ENCODE measurements at regions not wholly inside any gene's neighbourhood (a gene's known extent, or its start where the extent isn't known, plus 50 kb on each side); places are given as distances from the start of the nearest gene placed in this dataset.

- H3K4me1 Mint-ChIP-seq (ENCODE audit: low read depth) = no peaks in the 10 kb centered on the region
- H3K9me3 Mint-ChIP-seq = peaks cover 67% of the 10 kb centered on the region
- no peak overlapping the region for H3K27ac Mint-ChIP-seq
- H3K4me3 Mint-ChIP-seq = no peak overlapping the region
- no peaks in the 10 kb centered on the region; the same call in 1 of the 2 replicates for H3K27me3 Mint-ChIP-seq (ENCODE audit: insufficient read depth)
- H3K36me3 Mint-ChIP-seq (ENCODE audit: low read depth) = no peaks in the 10 kb centered on the region
- TF ChIP-seq CTCF (IDR thresholded peaks at IDR 0.05) = no peak
- no peak for DNase-seq
Observed at GRCh38 chr16:6281274-6281673, 1051.4 kb upstream of the RBFOX1 start.

- Mint-ChIP-seq H3K27me3 (ENCODE audit: insufficient read depth) (no peaks in the 10 kb centered on the region; the same call in 1 of the 2 replicates), H3K4me1 (ENCODE audit: low read depth) (no peaks in the 10 kb centered on the region), H3K9me3 (peaks cover 62% of the 10 kb centered on the region), H3K36me3 (ENCODE audit: low read depth) (no peaks in the 10 kb centered on the region), H3K4me3 (no peak overlapping the region), H3K27ac (no peak overlapping the region)
- DNase-seq = no peak
- TF ChIP-seq CTCF (IDR thresholded peaks at IDR 0.05) = no peak
Observed at GRCh38 chr16:6280055-6280454, 1052.6 kb upstream of the RBFOX1 start.

- H3K4me1 Mint-ChIP-seq (ENCODE audit: low read depth) = no peaks in the 10 kb centered on the region
- TF ChIP-seq CTCF (IDR thresholded peaks at IDR 0.05) = no peak
- H3K4me3 Mint-ChIP-seq = no peak overlapping the region
- DNase-seq = no peak
- H3K9me3 Mint-ChIP-seq = peaks cover 57% of the 10 kb centered on the region
- H3K27ac Mint-ChIP-seq = no peak overlapping the region
- no peaks in the 10 kb centered on the region; the same call in 1 of the 2 replicates for H3K27me3 Mint-ChIP-seq (ENCODE audit: insufficient read depth)
- no peaks in the 10 kb centered on the region for H3K36me3 Mint-ChIP-seq (ENCODE audit: low read depth)
Observed at GRCh38 chr16:6279286-6279685, 1053.4 kb upstream of the RBFOX1 start.

- Mint-ChIP-seq H3K4me1 (ENCODE audit: low read depth) (no peaks in the 10 kb centered on the region), H3K27ac (no peak overlapping the region), H3K4me3 (no peak overlapping the region), H3K36me3 (ENCODE audit: low read depth) (peaks cover 4% of the 10 kb centered on the region; the same call in 1 of the 2 replicates), H3K27me3 (ENCODE audit: insufficient read depth) (no peaks in the 10 kb centered on the region), H3K9me3 (peaks cover 45% of the 10 kb centered on the region)
- no peak for TF ChIP-seq CTCF (IDR thresholded peaks at IDR 0.05)
- no peak for DNase-seq
Observed at GRCh38 chr16:6274351-6274750, 1058.3 kb upstream of the RBFOX1 start.

- no peak for TF ChIP-seq CTCF (IDR thresholded peaks at IDR 0.05)
- peaks cover 60% of the 10 kb centered on the region for H3K9me3 Mint-ChIP-seq
- H3K27ac Mint-ChIP-seq = no peak overlapping the region
Observed at GRCh38 chr16:6267682-6268081, 1065.0 kb upstream of the RBFOX1 start.

GRCh38 chr16:6266703-6267102 lies 1065.9 kb upstream of the RBFOX1 start:
- Mint-ChIP-seq H3K9me3 (peaks cover 67% of the 10 kb centered on the region), H3K27me3 (ENCODE audit: insufficient read depth) (no peaks in the 10 kb centered on the region; the same call in 1 of the 2 replicates), H3K4me3 (no peak overlapping the region), H3K27ac (no peak overlapping the region), H3K4me1 (ENCODE audit: low read depth) (no peaks in the 10 kb centered on the region), H3K36me3 (ENCODE audit: low read depth) (peaks cover 10% of the 10 kb centered on the region; the same call in 1 of the 2 replicates)
- DNase-seq = no peak
- TF ChIP-seq CTCF (IDR thresholded peaks at IDR 0.05) = no peak

More at GRCh38 chr16:6267682-6268081, 1065.0 kb upstream of the RBFOX1 start:
- peaks cover 13% of the 10 kb centered on the region; the same call in 1 of the 2 replicates for H3K36me3 Mint-ChIP-seq (ENCODE audit: low read depth)
- DNase-seq = no peak
- no peak overlapping the region for H3K4me3 Mint-ChIP-seq
- no peaks in the 10 kb centered on the region for H3K4me1 Mint-ChIP-seq (ENCODE audit: low read depth)
- H3K27me3 Mint-ChIP-seq (ENCODE audit: insufficient read depth) = no peaks in the 10 kb centered on the region; the same call in 1 of the 2 replicates
